ENCODE measurements at regions not wholly inside any gene's neighbourhood (a gene's known extent, or its start where the extent isn't known, plus 50 kb on each side); places are given as distances from the start of the nearest gene placed in this dataset.
"Not testable (repeated sequence)": the region's sequence is repeated elsewhere in the genome, so short reads cannot be mapped to it uniquely, and the experiment has no call there.

GRCh38 chr6:134636186-134636799 lies 313.6 kb downstream of the ALDH8A1 start:
- DNase-seq (no peak), ATAC-seq (ENCODE audit: low read depth) (peak; percentile 51)
- Mint-ChIP-seq H3K9me3 (no peaks in the 10 kb centered on the region), H3K4me1 (peaks cover 28% of the 10 kb centered on the region), H3K27ac (peak overlapping the region; percentile 25), H3K27me3 (peaks cover 2% of the 10 kb centered on the region), H3K4me3 (no peak overlapping the region), H3K36me3 (ENCODE audit: low read depth) (no peaks in the 10 kb centered on the region)
- ChIA-PET POLR2A (interaction anchor here (0.6 to 1.1 kb wide), 2 partner anchors 225 to 395 kb away, joined by 4 to 8 read pairs; no protein-coding TSS in a partner anchor), CTCF (interaction anchor here (1.0 to 2.1 kb wide), 3 partner anchors 458 to 512 kb away, joined by 3 to 6 read pairs (median 5); no protein-coding TSS in a partner anchor)
- TF ChIP-seq CTCF (IDR thresholded peaks at IDR 0.05): no peak
- intact Hi-C loops (cut with micrococcal nuclease): loop anchor here (10.0 kb wide), 1 partner anchor 681 kb away; the partner anchor contains the start of gene TBPL1

- no peaks in the 10 kb centered on the region for H3K9me3 Mint-ChIP-seq
- peaks cover 32% of the 10 kb centered on the region for H3K4me1 Mint-ChIP-seq
- POLR2A ChIA-PET: no interaction called here
- ATAC-seq (ENCODE audit: low read depth): no peak
- no peak overlapping the region for H3K27ac Mint-ChIP-seq
- no peak overlapping the region for H3K4me3 Mint-ChIP-seq
- no peak for DNase-seq
- TF ChIP-seq CTCF (IDR thresholded peaks at IDR 0.05): no peak
- H3K36me3 Mint-ChIP-seq (ENCODE audit: low read depth): no peaks in the 10 kb centered on the region
- H3K27me3 Mint-ChIP-seq: peaks cover 2% of the 10 kb centered on the region
- CTCF ChIA-PET: interaction anchor here (1.2 to 1.3 kb wide), 2 partner anchors 456 to 457 kb away, joined by 3 read pairs; no protein-coding TSS in a partner anchor
- intact Hi-C loops (cut with micrococcal nuclease): loop anchor here (10.0 kb wide), 1 partner anchor 680 kb away; the partner anchor contains the start of gene TBPL1
Measured at GRCh38 chr6:134634966-134635365, 314.9 kb downstream of the ALDH8A1 start.

GRCh38 chr6:134634466-134634865 lies 315.4 kb downstream of the ALDH8A1 start:
- Mint-ChIP-seq H3K4me3 (no peak overlapping the region), H3K4me1 (peaks cover 32% of the 10 kb centered on the region), H3K27me3 (peaks cover 2% of the 10 kb centered on the region), H3K36me3 (ENCODE audit: low read depth) (no peaks in the 10 kb centered on the region), H3K27ac (no peak overlapping the region), H3K9me3 (no peaks in the 10 kb centered on the region)
- ChIA-PET POLR2A (interaction anchor here (0.6 kb wide), 1 partner anchor 253 kb away, joined by 6 read pairs; no protein-coding TSS in a partner anchor), CTCF (interaction anchor here (1.2 kb wide), 1 partner anchor 455 kb away, joined by 3 read pairs; no protein-coding TSS in a partner anchor)
- no peak for TF ChIP-seq CTCF (IDR thresholded peaks at IDR 0.05)
- DNase-seq: no peak
- intact Hi-C loops (cut with micrococcal nuclease): loop anchor here (10.0 kb wide), 1 partner anchor 680 kb away; the partner anchor contains the start of gene TBPL1
- ATAC-seq (ENCODE audit: low read depth): no peak

- H3K27ac Mint-ChIP-seq: peak overlapping the region; percentile 8
- intact Hi-C loops (cut with micrococcal nuclease): loop anchor here (10.0 kb wide), 1 partner anchor 678 kb away; the partner anchor contains the start of gene TBPL1
- H3K36me3 Mint-ChIP-seq (ENCODE audit: low read depth); H3K9me3 Mint-ChIP-seq; H3K27me3 Mint-ChIP-seq; DNase-seq; CTCF ChIA-PET; ATAC-seq (ENCODE audit: low read depth): not testable (repeated sequence)
- POLR2A ChIA-PET: interaction anchor here (0.6 kb wide), 1 partner anchor 101 kb away, joined by 4 read pairs; no protein-coding TSS in a partner anchor
- H3K4me1 Mint-ChIP-seq: peaks cover 32% of the 10 kb centered on the region
- H3K4me3 Mint-ChIP-seq: peak overlapping the region; percentile 66
Measured at GRCh38 chr6:134632982-134633940, 315.3 kb upstream of the SGK1 start.

- H3K4me3 Mint-ChIP-seq: no peak overlapping the region
Measured at GRCh38 chr6:134632024-134632423, 314.1 kb upstream of the SGK1 start.

More at GRCh38 chr6:134632024-134632423, 314.1 kb upstream of the SGK1 start:
- ChIA-PET CTCF (interaction anchor here (1.7 kb wide), 1 partner anchor 9 kb away, joined by 8 read pairs; no protein-coding TSS in a partner anchor), POLR2A (interaction anchor here (0.6 kb wide), 1 partner anchor 690 kb away, joined by 4 read pairs; no protein-coding TSS in a partner anchor)
- DNase-seq: no peak
- H3K36me3 Mint-ChIP-seq (ENCODE audit: low read depth): no peaks in the 10 kb centered on the region
- H3K9me3 Mint-ChIP-seq: no peaks in the 10 kb centered on the region
- H3K4me1 Mint-ChIP-seq: peaks cover 32% of the 10 kb centered on the region
- no peak for TF ChIP-seq CTCF (IDR thresholded peaks at IDR 0.05)
- no peak overlapping the region for H3K27ac Mint-ChIP-seq
- intact Hi-C loops (cut with micrococcal nuclease): loop anchor here (10.0 kb wide), 1 partner anchor 677 kb away; the partner anchor contains the start of gene TBPL1
- ATAC-seq (ENCODE audit: low read depth): no peak
- peaks cover 2% of the 10 kb centered on the region for H3K27me3 Mint-ChIP-seq
